Thyroid gland (tissue), 4 donors: ENCODE measurements at regions not wholly inside any gene's neighbourhood (a gene's known extent, or its start where the extent isn't known, plus 50 kb on each side); places are given as distances from the start of the nearest gene placed in this dataset.

Source experiments
- CTCF ChIP-seq, 6 experiments: fragments of 200-600 bp in 3 of 6; fragments of 450-650 bp in 3 of 6; sonication (generic) in 3 of 6; IDR thresholded peaks; one replicate each; pipeline ENCODE4 v1.5.1; 2016 to 2019; ENCODE audit warnings: antibody characterized with exemption in 6 of 6, mild to moderate bottlenecking in 2 of 6, inconsistent platforms in 1 of 6, moderate library complexity in 1 of 6
- POLR2A ChIP-seq, 2 donors: fragments of 450-650 bp; IDR thresholded peaks; one replicate each; pipeline ENCODE4 v1.6.1; 2017; ENCODE audit warnings: antibody characterized with exemption in 2 of 2, mild to moderate bottlenecking in 2 of 2, moderate library complexity in 1 of 2

- TF ChIP-seq CTCF (IDR thresholded peaks at IDR 0.05) (no peak), POLR2A (IDR thresholded peaks at IDR 0.05) (no peak)
These were observed 715.2 kb downstream of the EPM2A start for GRCh38 chr6:145020114-145020513.
